ENCODE measurements at regions not wholly inside any gene's neighbourhood (a gene's known extent, or its start where the extent isn't known, plus 50 kb on each side); places are given as distances from the start of the nearest gene placed in this dataset.

DNA sequence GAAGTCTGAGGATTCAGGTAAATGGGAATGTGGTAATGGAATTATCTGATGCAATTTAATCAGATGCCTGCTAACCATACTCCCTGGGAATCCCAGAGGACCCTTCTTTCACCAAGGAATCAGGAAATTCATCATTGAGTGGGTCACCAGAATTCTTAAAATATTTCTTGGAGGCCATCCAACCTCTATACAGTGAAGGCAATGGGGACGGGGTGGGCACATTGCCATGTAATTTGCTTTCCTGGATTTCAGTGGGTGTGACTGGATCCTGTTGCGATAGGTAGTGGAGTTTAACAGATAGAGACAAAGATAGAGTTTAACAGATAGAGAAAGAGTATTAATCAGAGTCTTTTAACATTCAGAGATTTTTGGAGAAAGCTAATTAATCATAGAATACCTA, 394.4 kb downstream of the DAD1 start:
- TF ChIP-seq CTCF (IDR thresholded peaks at IDR 0.05 in 8 of 11, conservative IDR thresholded peaks at IDR 0.05 in 3 of 11) (no peak), POLR2A (IDR thresholded peaks at IDR 0.05) (no peak), POLR2AphosphoS5 (IDR thresholded peaks at IDR 0.05) (no peak)
